ENCODE measurements at regions not wholly inside any gene's neighbourhood (a gene's known extent, or its start where the extent isn't known, plus 50 kb on each side); places are given as distances from the start of the nearest gene placed in this dataset.

DNA sequence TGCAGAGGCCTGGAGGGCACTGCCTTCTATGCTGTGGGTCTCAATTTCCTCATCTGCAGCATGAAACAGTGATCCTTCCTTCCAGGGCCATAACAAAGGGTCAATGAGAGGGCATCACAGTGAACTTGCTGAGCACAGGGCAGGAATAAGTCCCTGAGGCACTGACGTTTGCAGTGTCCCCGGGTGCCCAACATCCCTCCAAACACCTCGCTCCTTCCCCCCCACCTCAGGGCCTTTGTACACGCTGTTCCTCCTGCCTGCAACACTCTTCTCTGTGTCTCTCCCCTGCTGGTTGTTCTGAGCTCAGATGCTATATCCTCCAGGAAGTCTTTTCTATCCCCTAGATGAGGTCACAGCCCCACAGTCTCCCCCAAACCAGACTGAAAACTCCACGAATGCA, 59.7 kb upstream of the TCF20 start:
- DNase-seq: no peak

DNA sequence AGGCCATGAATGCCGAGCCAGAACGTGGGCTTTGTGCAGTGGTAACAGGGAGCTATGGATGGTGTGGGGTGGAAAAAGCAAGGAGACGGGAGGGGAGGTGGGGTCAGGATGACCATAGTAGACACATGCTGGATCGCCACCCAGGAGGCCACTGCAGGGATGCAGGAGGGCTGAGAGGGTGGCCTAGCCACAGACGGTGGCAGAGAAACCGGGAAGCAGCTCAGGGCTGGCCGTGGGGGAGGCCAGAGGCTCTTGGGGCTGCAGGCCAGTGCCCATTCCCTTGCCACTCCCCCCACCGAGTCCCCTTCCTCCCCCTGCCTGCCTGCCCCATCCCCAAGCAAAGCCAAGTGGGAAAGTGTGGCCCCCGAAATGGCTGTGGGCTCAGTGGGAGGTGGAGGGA, 59.1 kb upstream of the TCF20 start:
- DNase-seq: no peak

DNA sequence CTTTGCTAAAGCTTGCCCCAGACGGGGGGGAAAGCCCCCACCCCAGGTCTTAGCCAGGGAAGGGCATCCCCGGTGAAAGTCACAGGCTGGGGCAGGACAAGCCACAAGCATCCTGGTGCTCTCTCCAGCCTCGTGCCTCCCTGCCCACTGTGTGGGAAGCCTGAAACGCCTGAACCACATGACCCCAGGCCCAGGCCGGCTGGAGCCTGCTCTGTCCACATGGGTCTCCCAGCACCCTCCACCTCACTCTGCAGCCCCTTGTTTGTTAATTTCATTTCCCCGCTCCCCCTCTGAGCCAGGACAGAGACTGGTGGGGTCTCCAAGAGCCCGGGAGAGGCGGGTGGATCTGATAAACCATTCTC, 58.3 kb upstream of the TCF20 start:
- DNase-seq: no peak

DNA sequence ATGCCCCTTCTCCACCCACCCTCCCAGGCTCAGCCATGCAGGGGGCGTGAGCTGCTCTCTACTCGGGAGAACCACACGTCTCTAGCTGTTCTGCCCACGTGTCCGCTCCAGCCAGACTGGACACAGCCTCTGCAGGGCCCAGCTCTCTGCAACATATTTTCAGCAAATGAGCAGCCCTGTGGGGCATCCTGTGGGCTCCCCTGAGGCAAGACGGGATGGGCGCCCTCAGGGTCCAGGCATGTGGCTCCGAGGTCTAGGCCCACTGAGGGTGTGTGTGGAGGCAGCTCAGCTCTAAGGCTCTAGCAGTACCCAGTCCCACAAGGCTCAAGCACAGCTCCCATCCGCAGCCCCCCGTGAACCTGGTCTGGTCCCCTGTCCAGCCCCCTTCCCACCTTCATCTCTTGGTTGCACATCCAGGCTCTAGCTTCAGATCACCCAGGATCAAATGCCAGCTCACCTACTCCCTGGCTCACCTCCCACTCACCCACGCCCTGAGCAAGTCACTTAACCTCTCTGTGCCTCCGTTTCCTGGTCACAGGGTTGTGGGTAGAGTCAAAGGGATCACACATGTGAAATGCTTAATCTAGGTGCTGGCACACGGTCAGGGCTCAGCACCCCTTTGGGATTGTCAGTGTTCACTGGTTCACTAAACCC, 57.8 kb upstream of the TCF20 start:
- DNase-seq: no peak

DNA sequence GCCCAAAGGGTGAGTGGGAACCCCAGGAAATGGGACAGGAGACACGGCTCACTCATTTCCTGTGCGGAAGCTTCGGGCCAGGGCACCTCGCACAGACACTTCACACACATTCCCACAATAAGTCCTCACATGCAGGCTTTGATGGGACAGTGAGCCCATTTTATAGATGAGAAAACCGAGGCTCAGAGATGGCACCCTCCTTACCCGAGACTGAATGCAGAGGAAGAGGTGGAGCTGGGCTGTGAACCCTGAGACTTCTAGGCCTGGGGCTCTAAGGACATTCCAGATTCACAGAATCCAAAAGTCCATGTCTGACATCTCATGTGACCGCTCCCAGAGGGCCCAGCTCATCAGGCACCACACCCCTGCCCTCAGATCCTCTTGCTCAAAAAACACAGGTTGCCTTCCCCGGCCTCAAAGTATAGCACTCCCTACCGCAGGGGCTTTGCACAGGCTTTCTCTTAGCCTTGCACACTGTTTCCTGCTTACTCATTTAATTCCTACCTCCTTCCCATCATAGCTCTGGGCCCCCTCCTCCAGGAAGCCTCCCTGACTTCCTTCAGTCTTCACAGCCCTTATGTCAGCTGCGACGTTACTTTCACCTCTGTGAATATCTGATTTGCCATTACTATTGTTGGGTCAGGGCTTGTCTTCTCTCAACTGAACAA, 57.1 kb upstream of the TCF20 start:
- DNase-seq: no peak

DNA sequence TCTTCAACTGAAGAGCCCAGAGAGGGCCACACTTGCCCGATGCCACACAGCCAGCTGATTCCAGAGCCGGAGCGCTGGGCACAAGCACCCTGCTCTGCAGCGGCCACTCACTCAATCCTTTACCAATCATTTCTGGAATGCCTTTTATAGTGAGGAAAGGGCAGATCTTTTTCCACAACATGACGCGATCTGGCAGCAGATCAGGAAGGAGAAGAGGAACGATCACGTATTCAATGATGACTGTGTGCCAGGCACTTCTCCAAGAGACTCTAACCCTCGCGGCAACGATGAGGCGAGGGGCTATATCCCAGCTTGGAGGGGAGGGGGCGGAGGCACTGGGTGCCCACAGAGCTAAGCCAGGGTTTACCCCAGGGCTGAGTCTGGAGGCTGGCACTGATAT, 56.3 kb upstream of the TCF20 start:
- no peak for DNase-seq

DNA sequence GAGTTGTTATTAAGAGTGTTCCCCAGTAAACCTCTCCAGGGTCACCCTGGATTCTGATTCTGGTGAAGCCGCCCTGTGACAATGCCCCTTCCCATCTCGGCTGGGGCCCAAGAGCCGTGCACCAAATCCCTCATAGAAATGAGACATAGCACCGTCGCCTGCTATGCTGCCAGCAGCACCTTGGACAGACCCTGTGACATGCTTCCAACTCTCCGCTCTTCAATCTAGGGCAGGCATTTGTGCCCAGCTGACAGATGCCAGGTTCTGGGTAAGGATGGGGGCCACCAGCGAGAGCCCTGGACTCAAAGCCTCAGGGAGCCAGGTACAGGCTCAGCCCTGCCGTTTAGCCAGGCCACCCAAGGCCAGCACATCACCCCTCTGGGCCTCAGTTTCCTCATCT, 55.8 kb upstream of the TCF20 start:
- DNase-seq: no peak

DNA sequence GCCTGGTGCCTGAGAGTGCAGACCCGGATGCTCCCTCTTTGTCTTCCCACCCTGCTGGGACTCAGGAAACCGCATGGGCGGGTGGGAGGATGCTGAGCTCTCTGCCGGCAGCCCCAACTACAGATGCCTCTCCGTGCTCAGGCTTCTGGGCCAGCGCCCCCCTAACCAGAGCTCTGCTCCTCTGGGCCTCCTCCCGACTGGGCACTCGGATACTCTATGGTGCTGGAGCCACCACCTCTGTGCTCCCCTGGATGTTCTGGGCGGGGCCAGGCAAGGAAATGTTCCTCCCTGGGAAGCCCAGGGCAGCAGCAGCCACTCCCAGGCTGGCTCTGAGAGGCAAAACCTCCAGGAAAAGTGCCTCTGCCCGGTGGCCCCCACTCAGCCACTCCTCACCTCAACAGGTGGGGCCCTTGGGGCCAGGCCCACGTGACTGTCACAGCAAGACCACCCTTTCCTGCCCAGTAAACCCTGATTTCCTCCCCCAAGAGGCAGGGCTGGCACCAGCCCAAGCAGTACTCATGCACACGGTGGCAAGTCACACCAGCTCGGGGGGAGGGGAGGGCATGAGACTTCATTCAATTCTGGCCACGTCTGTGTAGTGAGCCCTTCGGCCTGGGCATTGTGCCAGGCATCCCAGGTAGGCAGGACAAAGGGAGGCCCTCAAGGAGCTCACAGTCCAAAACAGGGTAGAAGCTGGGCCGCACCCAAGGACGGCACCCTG, 54.7 kb upstream of the TCF20 start:
- peak; percentile 53 for DNase-seq

DNA sequence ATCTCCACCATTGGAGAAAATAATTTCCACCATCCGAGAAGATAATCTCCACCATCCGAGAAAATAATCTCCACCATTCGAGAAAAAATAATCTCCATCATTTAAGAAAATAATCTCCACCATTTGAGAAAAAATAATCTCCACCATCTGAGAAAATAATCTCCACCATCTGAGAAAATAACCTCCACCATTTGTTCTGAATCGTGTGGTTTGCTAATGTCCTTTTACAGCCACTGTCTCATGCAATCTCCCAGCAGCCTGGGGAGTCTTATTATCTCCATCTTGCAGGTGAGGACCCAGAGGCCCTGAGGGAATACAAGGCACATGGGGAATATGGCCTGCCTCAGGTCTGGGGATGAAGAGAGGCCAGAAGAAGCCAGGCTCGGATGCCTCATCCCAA, 54.1 kb upstream of the TCF20 start:
- no peak for DNase-seq

DNA sequence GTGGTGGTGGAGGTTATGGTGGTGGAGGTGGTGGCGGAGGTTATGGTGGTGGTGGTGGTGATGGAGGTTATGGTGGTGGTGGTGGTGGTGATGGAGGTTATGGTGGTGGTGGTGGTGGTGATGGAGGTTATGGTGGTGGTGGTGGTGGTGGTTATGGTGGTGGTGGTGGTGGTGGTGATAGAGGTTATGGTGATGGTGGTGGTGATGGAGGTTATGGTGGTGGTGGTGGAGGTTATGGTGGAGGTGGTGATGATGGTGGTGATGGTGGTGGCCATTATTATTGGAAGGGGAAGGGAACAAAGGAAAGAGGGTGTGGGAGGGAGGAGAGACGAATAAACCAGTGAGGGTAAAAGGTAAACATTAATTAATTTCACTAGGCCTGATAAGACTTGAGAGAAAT, 53.5 kb upstream of the TCF20 start:
- no peak for DNase-seq

DNA sequence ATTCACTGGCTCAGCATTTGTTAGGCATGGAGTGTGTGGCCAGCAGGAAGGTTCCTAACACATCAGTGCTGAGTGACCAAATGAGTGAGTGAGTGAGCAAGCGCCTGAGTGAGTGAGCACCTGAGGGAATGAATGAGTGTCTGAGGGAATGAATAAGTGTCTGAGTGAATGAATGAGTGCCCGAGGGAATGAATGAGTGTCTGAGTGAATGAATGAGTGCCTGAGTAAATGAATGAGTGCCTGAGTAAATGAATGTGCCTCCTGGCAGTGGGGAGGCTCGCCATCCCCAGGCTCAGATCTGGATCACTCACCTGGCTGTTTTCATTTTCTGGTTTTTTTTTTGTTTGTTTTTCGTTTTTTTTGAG, 52.1 kb upstream of the TCF20 start:
- DNase-seq: no peak

DNA sequence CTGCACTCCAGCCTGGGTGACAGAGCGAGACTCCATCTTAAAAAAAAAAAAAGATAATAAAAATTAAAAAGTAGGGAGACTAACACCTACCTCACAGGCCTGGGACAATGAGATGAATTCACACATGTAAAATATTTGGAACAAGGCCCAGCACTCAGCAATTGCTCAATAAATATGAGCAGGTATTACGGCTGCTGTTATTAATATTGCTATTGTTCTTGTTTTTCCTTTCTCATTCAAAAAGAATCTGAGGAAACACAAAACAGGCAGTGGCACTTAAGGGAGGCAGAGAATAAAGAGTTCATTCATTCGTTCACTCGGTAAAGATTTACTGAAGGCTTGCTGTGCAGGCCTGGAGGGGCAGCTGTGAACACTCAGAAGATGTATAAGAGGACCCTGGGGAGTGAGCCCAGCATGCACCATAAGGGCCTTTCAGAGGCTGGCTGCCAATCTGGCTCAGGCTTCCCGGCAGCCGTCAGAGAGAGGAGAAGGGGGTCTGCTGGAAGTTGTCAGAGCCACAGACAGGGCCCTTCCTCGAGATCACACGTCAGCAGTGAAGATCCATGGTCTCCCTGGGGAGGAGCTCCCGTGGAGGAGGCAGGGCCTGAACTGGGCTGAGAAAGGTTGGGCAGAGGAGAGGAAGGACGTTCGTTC, 51.6 kb upstream of the TCF20 start:
- peak; percentile 92 for DNase-seq

DNA sequence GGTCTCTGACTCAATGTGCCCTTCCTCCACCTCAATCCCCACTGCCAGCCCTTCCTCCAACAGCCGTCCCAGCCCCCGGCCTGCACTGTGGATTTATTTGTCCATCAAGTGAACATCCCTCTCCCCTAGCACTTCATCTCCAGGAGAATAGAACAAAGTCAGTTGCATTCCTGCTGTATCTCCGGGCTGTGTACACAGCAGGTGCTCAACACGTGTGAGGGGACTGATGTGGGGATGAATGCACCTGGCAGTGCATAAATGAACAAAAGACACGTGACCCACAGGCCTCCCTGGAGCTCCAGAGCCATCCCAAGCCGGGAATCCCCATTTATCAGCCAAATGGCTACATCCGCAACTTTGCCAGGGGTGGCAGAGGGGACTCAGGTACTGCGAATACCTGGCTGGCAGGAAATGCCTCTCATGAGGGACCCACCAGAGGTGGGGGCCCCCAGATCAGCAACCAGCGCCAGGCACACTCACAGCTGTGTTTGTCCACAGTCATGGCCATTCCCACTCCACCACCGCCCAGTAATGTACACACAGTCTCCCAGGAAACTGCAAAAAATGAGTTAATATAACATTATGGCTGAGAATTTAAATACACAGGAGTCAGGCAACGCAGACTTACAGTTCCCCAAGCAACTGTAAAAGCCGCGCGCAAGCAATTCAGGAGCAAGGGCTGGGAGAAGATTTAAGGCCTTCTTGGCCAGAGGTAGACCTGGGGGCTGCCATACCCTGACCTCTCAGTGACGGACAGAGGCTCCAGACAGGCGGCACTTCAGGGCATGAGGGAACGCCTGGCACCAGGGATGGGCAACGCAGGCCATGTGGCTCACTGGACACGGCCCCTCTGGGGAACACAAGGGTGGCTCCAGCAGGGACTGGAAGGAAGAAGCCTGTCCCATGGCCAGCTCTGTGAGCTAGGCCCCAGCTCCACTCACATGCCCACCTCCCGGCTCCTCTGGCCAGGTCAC, 50.3 kb upstream of the TCF20 start:
- peak; percentile 64 for DNase-seq

Data from NCI-H1092 treated with DMSO at 0.1 percent for 48 hours (cell line).